Heart left ventricle (tissue), 13 donors: ENCODE measurements at regions not wholly inside any gene's neighbourhood (a gene's known extent, or its start where the extent isn't known, plus 50 kb on each side); places are given as distances from the start of the nearest gene placed in this dataset.
"Not testable (repeated sequence)": the region's sequence is repeated elsewhere in the genome, so short reads cannot be mapped to it uniquely, and the experiment has no call there.

Experiments
- CTCF ChIP-seq, 12 donors: fragments of 200-600 bp; sonication (generic) in 4 of 12; IDR thresholded peaks; one replicate each; pipeline versions ENCODE4 v1.5.0 to v1.8.0; 2018 to 2022; ENCODE audit warnings: antibody characterized with exemption in 12 of 12, mild to moderate bottlenecking in 5 of 12
- POLR2A ChIP-seq, 2 donors: fragments of 450-650 bp; IDR thresholded peaks; one replicate each; pipeline ENCODE4 v1.6.1; 2017; ENCODE audit warnings: antibody characterized with exemption in 2 of 2, mild to moderate bottlenecking in 2 of 2, moderate library complexity in 2 of 2
- donor health status: ischemic (EF 13 %, LVEDD 7.1; RV severe dilation, severe dysfunction).
- donor health status: DM: no; HTN: yes; CAD: no.
- donor health status: DM: no; HTN: no; CAD: no.
- donor health status: ischemic (EF 25% LVEDD 6.9; RV normal size, moderate dysfunction).
- donor health status: ischemic (EF 25% LVEDD 5.7; RV mildly dilated, moderate dysfunction).
- donor health status: ischemic (EF 35%, LVEDD 5.7; RV mildly dilated, moderate dysfunction).
- donor health status: nonischemic (EF 11% LVEDD 7.7; RV severe dilation, severe dysfunction).
- donor health status: DM: yes; HTN: yes; CAD: no.
- donor health status: PGD.
- donor health status: ischemic (EF 29% LVEDD 5.4; RV normal size, mild dysfunction).
- donor health status: nonischemic (EF 23%, LVEDD 6.1; RV moderate dilation, normal function).

GRCh38 chr22:11620921-11621762 lies 3906.8 kb upstream of the OR11H1 start:
- TF ChIP-seq CTCF, POLR2A (IDR thresholded peaks at IDR 0.05): not testable (repeated sequence)
